GM23248 (cell line): ENCODE measurements at regions not wholly inside any gene's neighbourhood (a gene's known extent, or its start where the extent isn't known, plus 50 kb on each side); places are given as distances from the start of the nearest gene placed in this dataset.

Experiments
- DNase-seq: peaks from one replicate; pipeline ENCODE4 v3.0.0-alpha.2; 2015
- H2AFZ ChIP-seq: fragments of 200-600 bp; sonication (generic); 2 replicates; pipeline ENCODE4 v1.6.1; 2016; ENCODE audit warnings: antibody characterized with exemption
- H3F3A ChIP-seq: fragments of 200-600 bp; sonication (generic); 2 replicates; pipeline ENCODE4 v1.6.1; 2016; ENCODE audit warnings: mild to moderate bottlenecking, antibody characterized with exemption, mixed run types; ENCODE audit not compliant: insufficient read depth
- H3K27ac ChIP-seq: fragments of 200-600 bp; sonication (generic); 2 replicates; pipeline ENCODE4 v1.5.1; 2016; ENCODE audit warnings: mild to moderate bottlenecking
- H3K27me3 ChIP-seq: fragments of 200-600 bp; sonication (generic); replicated peaks from 2 replicates; pipeline ENCODE4 v1.6.1; 2016; ENCODE audit warnings: mild to moderate bottlenecking; ENCODE audit not compliant: insufficient read depth
- H3K36me3 ChIP-seq: fragments of 200-600 bp; sonication (generic); 2 replicates; pipeline ENCODE4 v1.6.1; 2016; ENCODE audit warnings: low read depth, mild to moderate bottlenecking
- H3K4me1 ChIP-seq: fragments of 200-600 bp; sonication (generic); 2 replicates; pipeline ENCODE4 v1.6.1; 2016; ENCODE audit warnings: mild to moderate bottlenecking; ENCODE audit not compliant: insufficient read depth
- H3K4me2 ChIP-seq: fragments of 200-600 bp; sonication (generic); one replicate; pipeline ENCODE4 v1.6.1; 2016; ENCODE audit warnings: mild to moderate bottlenecking; ENCODE audit not compliant: unreplicated experiment
- H3K4me3 ChIP-seq: fragments of 200-600 bp; sonication (generic); 2 replicates; pipeline ENCODE4 v1.5.1; 2016; ENCODE audit warnings: mild to moderate bottlenecking
- H3K79me2 ChIP-seq: fragments of 200-600 bp; sonication (generic); 2 replicates; pipeline ENCODE4 v1.6.1; 2016; ENCODE audit warnings: mild to moderate bottlenecking; ENCODE audit not compliant: insufficient read depth
- H3K9ac ChIP-seq: fragments of 200-600 bp; sonication (generic); 2 replicates; pipeline ENCODE4 v1.6.1; 2016; ENCODE audit warnings: mild to moderate bottlenecking
- H3K9me2 ChIP-seq: fragments of 200-600 bp; sonication (generic); 2 replicates; pipeline ENCODE4 v1.6.1; 2016; ENCODE audit warnings: mixed run types, mild to moderate bottlenecking, moderate library complexity; ENCODE audit not compliant: insufficient read depth
- H3K9me3 ChIP-seq: fragments of 200-600 bp; sonication (generic); one replicate; pipeline ENCODE4 v1.6.1; 2017; ENCODE audit warnings: low read depth
- H4K20me1 ChIP-seq: fragments of 200-600 bp; sonication (generic); 2 replicates; pipeline ENCODE4 v1.6.0; 2016; ENCODE audit not compliant: insufficient read depth
- EZH2 ChIP-seq: fragments of 200-600 bp; sonication (generic); IDR thresholded peaks from 2 replicates; pipeline ENCODE4 v1.6.1; 2018; ENCODE audit warnings: antibody characterized with exemption, mild to moderate bottlenecking; ENCODE audit not compliant: insufficient read depth, poor library complexity, severe bottlenecking
- EZH2phosphoT487 ChIP-seq: fragments of 200-600 bp; sonication (generic); IDR thresholded peaks from 2 replicates; pipeline ENCODE4 v1.6.1; 2018; ENCODE audit warnings: antibody characterized with exemption, moderate library complexity, mild to moderate bottlenecking, low read depth; ENCODE audit not compliant: insufficient read depth
- WGBS, 2 experiments: methylation state at CpG; one replicate each; pipeline ENCODE4 v1.1.6; 2015 to 2017; ENCODE audit warnings: low lambda C conversion rate in 2 of 2, low coverage in 1 of 2; ENCODE audit errors: missing lambda C conversion rate in 2 of 2; 5-methylcytosine and 5-hydroxymethylcytosine counted together
- in situ Hi-C: fragments of 300-500 bp; cut with MboI; formaldehyde crosslinking; loops from 2 replicates; pipeline ENCODE4 v1.15.0; 2020

DNA sequence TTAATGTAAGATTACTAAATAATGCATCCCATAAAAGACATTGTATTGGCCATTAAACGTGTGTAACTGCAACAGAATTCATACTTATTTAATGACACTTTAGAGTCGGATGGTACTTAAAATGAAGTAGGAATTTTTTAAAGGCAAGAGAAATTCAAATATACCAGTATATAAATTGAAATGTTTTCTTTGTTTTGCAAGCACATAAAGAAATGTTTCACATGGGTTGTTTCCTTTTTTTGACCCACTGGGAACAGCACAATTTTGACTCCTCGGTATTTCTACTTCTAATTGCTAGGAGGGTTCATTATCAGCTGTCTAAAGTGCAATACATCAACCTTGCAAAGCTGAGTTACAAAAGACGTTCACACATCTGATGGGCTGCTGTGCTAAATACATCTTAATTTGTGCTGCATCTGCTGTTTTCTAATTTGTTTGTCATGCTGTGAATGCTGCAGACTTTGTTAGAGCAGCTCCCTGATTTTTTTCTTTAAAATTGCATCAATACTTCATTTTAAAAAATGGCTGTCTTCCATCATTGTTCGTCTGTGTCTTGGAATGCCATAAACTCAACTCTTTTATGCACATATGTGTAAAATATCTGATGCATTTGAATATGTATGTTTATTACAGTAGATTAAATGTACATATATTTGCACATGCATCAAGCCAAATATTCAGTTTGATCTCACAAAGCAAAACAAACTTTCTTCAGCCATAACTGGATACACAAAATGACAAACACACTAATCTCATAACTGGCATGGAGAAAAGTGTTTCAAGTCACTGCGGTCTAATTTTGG, 454.0 kb upstream of the GRAMD2B start:
- Histone ChIP-seq H3K9me3 (no peaks in the 10 kb centered on the region), H3K27ac (no peak overlapping the region), H3F3A (no peaks in the 10 kb centered on the region), H3K4me3 (no peak overlapping the region), H3K9ac (no peak overlapping the region), H2AFZ (no peak overlapping the region), H3K4me1 (no peaks in the 10 kb centered on the region), H4K20me1 (no peaks in the 10 kb centered on the region), H3K4me2 (no peak overlapping the region), H3K36me3 (no peaks in the 10 kb centered on the region), H3K27me3 (0 out of 2 replicates have a peak, but pooled peaks cover 12% of the 10 kb centered on the region), H3K9me2 (no peaks in the 10 kb centered on the region), H3K79me2 (no peaks in the 10 kb centered on the region)
- DNase-seq = no peak
- 29 to 38% methylated on average over 6 of the region's 6 CpGs for WGBS, 2 experiments
- TF ChIP-seq EZH2phosphoT487 (no peak), EZH2 (no peak)
- in situ Hi-C loops = no loop called here

GRCh38 chr5:125969814-125970171, 453.4 kb upstream of the GRAMD2B start:
- TF ChIP-seq EZH2phosphoT487 = no peak
- no peak for TF ChIP-seq EZH2
- WGBS, 2 experiments = 67 to 78% methylated on average over 1 of the region's 1 CpG
- Histone ChIP-seq H3K4me1 (no peaks in the 10 kb centered on the region), H3K4me3 (no peak overlapping the region), H3K79me2 (no peaks in the 10 kb centered on the region), H3K27me3 (0 out of 2 replicates have a peak, but pooled peaks cover 12% of the 10 kb centered on the region), H3K9me2 (no peaks in the 10 kb centered on the region), H3K4me2 (no peak overlapping the region), H3K9ac (no peak overlapping the region), H3K27ac (no peak overlapping the region), H2AFZ (no peak overlapping the region), H4K20me1 (no peaks in the 10 kb centered on the region), H3K9me3 (no peaks in the 10 kb centered on the region), H3K36me3 (no peaks in the 10 kb centered on the region), H3F3A (no peaks in the 10 kb centered on the region)
- in situ Hi-C loops = no loop called here
- no peak for DNase-seq

- TF ChIP-seq EZH2phosphoT487 (no peak), EZH2 (no peak)
- no peak overlapping the region for H3K9ac ChIP-seq
- H3K27me3 ChIP-seq = 0 out of 2 replicates have a peak, but pooled peaks cover 19% of the 10 kb centered on the region
- no peaks in the 10 kb centered on the region for H3K9me3 ChIP-seq
- no peak for DNase-seq
- no peaks in the 10 kb centered on the region for H3K4me1 ChIP-seq
- H2AFZ ChIP-seq = no peak overlapping the region
- H4K20me1 ChIP-seq = no peaks in the 10 kb centered on the region
- no peaks in the 10 kb centered on the region for H3K79me2 ChIP-seq
- H3K4me3 ChIP-seq = no peak overlapping the region
- in situ Hi-C loops = no loop called here
- no peak overlapping the region for H3K27ac ChIP-seq
- WGBS, 2 experiments = 15 to 23% methylated on average over 7 of the region's 7 CpGs
- no peaks in the 10 kb centered on the region for H3F3A ChIP-seq
- H3K9me2 ChIP-seq = no peaks in the 10 kb centered on the region
- H3K36me3 ChIP-seq = no peaks in the 10 kb centered on the region
- no peak overlapping the region for H3K4me2 ChIP-seq
These were observed 452.4 kb upstream of the GRAMD2B start for GRCh38 chr5:125970631-125971307.

GRCh38 chr5:125972706-125973105, 450.5 kb upstream of the GRAMD2B start:
- Histone ChIP-seq H2AFZ (no peak overlapping the region), H3K9me3 (no peaks in the 10 kb centered on the region), H3K9me2 (no peaks in the 10 kb centered on the region), H4K20me1 (no peaks in the 10 kb centered on the region), H3K79me2 (no peaks in the 10 kb centered on the region), H3K4me2 (no peak overlapping the region), H3F3A (no peaks in the 10 kb centered on the region), H3K27ac (no peak overlapping the region), H3K36me3 (no peaks in the 10 kb centered on the region), H3K4me1 (no peaks in the 10 kb centered on the region), H3K4me3 (no peak overlapping the region), H3K9ac (no peak overlapping the region), H3K27me3 (0 out of 2 replicates have a peak, but pooled peaks cover 18% of the 10 kb centered on the region)
- no peak for DNase-seq
- WGBS, 2 experiments = 61 to 69% methylated on average over 3 of the region's 3 CpGs
- TF ChIP-seq EZH2phosphoT487 = no peak
- no peak for TF ChIP-seq EZH2
- in situ Hi-C loops = no loop called here
